ENCODE measurements at regions not wholly inside any gene's neighbourhood (a gene's known extent, or its start where the extent isn't known, plus 50 kb on each side); places are given as distances from the start of the nearest gene placed in this dataset.
A peak's percentile ranks its signal among the peaks of the same experiment; 100 is the strongest.

DNA sequence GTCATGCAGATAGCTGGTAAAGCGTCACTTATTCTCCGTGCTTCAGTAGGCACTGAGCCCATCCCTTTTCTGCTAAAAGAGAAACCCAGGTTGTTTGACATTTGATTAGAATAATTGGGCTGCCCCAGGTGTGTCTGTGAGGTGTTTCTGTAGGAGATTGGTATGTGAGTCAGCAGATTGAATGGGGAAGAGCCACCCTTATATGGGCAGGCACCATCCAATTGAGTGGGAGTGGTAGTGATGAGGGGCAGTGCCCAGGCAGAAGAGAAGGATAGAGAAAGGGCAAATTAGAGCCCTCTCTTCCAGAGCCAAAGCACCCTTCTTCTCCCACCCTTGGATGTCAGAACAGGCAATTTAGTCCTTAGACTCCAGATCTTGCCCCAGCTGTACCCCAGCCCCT lies 384.3 kb upstream of the GBE1 start:
- no peak for FAIRE-seq
- intact Hi-C loops (cut with DNase I): no loop called here
- ATAC-seq: no peak
- 69 to 70% methylated on average over 2 of the region's 2 CpGs for WGBS, 2 donors
- no peaks in the 10 kb centered on the region for H3K27me3 ChIP-seq
- no peak for DNase-seq
- H3K4me3 ChIP-seq: no peak overlapping the region
- H3K27ac ChIP-seq: no peak overlapping the region
- no peaks in the 10 kb centered on the region for H3K9me3 ChIP-seq
- H3K36me3 ChIP-seq: no peaks in the 10 kb centered on the region
- H3K4me1 ChIP-seq: no peaks in the 10 kb centered on the region
- TF ChIP-seq, protein P1, sequence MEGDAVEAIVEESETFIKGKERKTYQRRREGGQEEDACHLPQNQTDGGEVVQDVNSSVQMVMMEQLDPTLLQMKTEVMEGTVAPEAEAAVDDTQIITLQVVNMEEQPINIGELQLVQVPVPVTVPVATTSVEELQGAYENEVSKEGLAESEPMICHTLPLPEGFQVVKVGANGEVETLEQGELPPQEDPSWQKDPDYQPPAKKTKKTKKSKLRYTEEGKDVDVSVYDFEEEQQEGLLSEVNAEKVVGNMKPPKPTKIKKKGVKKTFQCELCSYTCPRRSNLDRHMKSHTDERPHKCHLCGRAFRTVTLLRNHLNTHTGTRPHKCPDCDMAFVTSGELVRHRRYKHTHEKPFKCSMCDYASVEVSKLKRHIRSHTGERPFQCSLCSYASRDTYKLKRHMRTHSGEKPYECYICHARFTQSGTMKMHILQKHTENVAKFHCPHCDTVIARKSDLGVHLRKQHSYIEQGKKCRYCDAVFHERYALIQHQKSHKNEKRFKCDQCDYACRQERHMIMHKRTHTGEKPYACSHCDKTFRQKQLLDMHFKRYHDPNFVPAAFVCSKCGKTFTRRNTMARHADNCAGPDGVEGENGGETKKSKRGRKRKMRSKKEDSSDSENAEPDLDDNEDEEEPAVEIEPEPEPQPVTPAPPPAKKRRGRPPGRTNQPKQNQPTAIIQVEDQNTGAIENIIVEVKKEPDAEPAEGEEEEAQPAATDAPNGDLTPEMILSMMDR (IDR thresholded peaks at IDR 0.05): no peak

DNA sequence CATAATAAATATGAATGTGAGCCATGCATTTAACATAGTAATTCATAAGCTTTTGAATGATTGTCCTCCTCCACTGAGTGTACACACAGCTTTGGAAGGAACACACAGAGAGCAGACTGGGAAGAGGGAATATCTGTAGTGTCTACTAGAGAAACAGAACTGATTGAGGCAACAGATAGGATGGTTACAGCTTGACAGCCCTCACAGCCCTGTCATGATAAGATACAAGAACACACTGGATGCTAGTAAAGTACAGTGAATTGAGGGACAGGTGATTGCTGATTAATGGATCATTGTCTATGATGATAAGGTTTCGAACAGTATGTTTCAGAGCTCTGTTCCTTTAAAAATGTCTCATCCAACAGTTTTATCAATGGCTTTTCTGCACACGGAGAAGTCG lies 383.4 kb upstream of the GBE1 start:
- no peak for ATAC-seq
- 54 to 56% methylated on average over 3 of the region's 3 CpGs for WGBS, 2 donors
- no peak for FAIRE-seq
- TF ChIP-seq, protein P1 (IDR thresholded peaks at IDR 0.05): no peak
- DNase-seq: no peak
- no peaks in the 10 kb centered on the region for H3K27me3 ChIP-seq
- H3K27ac ChIP-seq: no peak overlapping the region
- no peak overlapping the region for H3K4me3 ChIP-seq
- intact Hi-C loops (cut with DNase I): no loop called here
- H3K9me3 ChIP-seq: no peaks in the 10 kb centered on the region
- H3K4me1 ChIP-seq: no peaks in the 10 kb centered on the region
- H3K36me3 ChIP-seq: no peaks in the 10 kb centered on the region

DNA sequence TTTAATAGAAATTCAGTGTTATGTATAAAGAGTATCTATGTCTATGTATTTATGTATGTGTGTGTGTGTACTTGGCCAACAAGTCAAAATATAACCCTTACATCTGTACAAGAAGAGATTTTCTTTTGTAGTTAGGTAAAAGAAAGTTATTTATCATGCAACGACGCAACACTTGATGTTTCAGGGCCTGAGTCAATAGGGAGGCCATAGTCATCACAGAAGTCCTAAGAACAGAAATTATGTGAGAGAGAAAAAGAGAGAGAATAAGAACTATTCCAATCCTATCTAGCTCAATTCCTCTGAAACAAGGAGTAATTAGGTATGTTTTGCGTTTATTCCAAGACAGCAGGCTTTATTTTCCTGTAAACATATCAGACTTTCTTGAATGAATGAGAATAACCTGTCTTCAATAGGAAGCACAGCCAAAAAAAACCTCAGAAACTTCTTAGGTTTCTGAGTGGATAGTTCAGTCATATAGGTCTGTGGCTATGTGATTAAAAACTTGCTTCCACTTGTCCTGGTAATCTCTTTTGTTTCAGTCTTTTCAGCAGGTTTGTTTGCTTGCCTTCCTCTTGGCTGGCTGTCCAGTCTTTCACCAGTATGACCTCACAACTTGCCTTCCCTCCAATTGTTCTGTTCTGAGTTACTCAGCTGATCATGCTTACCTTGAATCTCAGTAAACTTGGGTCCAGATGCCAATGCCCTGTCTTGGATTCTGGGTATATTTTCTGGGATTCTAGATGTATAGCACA lies 382.4 kb upstream of the GBE1 start:
- ATAC-seq (peak in 2 of 4 donors; percentile 46 to 77), FAIRE-seq (no peak), DNase-seq (no peak)
- intact Hi-C loops (cut with DNase I): no loop called here
- Histone ChIP-seq H3K4me3 (no peak overlapping the region), H3K4me1 (no peaks in the 10 kb centered on the region), H3K27me3 (no peaks in the 10 kb centered on the region), H3K9me3 (no peaks in the 10 kb centered on the region), H3K36me3 (no peaks in the 10 kb centered on the region), H3K27ac (no peak overlapping the region)
- 84 to 89% methylated on average over 3 of the region's 3 CpGs for WGBS, 2 donors
- TF ChIP-seq, protein P1 (IDR thresholded peaks at IDR 0.05): no peak

DNA sequence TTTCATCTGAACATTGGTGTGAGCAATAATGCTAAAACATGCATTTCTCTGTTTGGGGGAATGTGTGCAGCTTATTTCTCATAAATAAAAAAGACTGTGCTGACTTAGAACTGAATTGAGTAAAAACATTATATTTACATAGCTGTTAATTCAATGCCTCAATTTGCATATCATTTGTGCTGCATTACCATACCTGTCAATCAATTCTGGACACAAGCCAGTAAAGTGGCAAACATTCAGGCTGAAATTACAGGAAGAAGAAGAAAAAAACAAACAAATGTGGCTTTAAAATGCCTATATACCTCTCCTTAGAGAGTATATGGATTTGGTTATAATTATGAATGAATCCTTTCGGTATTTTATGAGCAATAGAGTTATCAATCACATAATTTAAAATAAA lies 380.1 kb upstream of the GBE1 start:
- no peak for FAIRE-seq
- WGBS, 2 donors: 93 to 97% methylated on average over 1 of the region's 1 CpG
- intact Hi-C loops (cut with DNase I): no loop called here

DNA sequence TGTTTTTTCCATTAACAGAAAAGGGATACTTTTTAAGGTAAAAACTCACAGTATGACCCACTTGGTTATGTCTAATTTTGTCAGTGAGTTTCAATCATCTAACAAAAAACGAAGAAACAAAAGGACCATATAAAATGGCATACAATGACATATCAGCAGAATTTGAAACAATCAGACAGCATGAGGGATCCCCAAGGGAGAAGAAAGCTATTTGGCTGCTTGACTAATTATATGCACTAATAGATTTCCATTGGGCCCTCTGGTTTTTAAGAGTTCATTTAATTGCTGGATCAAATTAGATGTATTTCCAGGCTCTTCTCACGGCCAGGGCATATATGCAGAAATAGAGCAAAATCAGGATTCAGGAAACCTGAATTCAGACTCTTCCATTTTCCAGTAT lies 376.4 kb upstream of the GBE1 start:
- H3K9me3 ChIP-seq: no peaks in the 10 kb centered on the region
- no peak overlapping the region for H3K27ac ChIP-seq
- TF ChIP-seq, protein P1 (IDR thresholded peaks at IDR 0.05): no peak
- no peaks in the 10 kb centered on the region for H3K4me1 ChIP-seq
- WGBS, 2 donors: 64 to 77% methylated on average over 2 of the region's 2 CpGs
- H3K4me3 ChIP-seq: no peak overlapping the region
- intact Hi-C loops (cut with DNase I): loop anchor here in 1 of 3 donors (10.0 kb wide), 1 partner anchor 473 kb away; no protein-coding TSS in a partner anchor
- ATAC-seq (no peak), DNase-seq (no peak), FAIRE-seq (no peak)
- no peaks in the 10 kb centered on the region for H3K36me3 ChIP-seq
- no peaks in the 10 kb centered on the region for H3K27me3 ChIP-seq

More for the DNA sequence above, 380.1 kb upstream of the GBE1 start:
- H3K4me1 ChIP-seq: no peaks in the 10 kb centered on the region
- H3K27ac ChIP-seq: no peak overlapping the region
- no peak overlapping the region for H3K4me3 ChIP-seq
- TF ChIP-seq, protein P1 (IDR thresholded peaks at IDR 0.05): no peak
- no peak for ATAC-seq
- no peaks in the 10 kb centered on the region for H3K27me3 ChIP-seq
- DNase-seq: no peak
- H3K36me3 ChIP-seq: no peaks in the 10 kb centered on the region
- no peaks in the 10 kb centered on the region for H3K9me3 ChIP-seq

Data from pancreas (tissue), 10 donors.